H1 (cell line): ENCODE measurements at regions not wholly inside any gene's neighbourhood (a gene's known extent, or its start where the extent isn't known, plus 50 kb on each side); places are given as distances from the start of the nearest gene placed in this dataset.

ENCODE experiments used
- CTCF ChIA-PET: fragments of 300-600 bp; sonication (Branson Sonifier 250); formaldehyde crosslinking; loops from one replicate; lab custom pipeline; 2021; ENCODE audit not compliant: partially characterized antibody; lab: Charles Lee
- POLR2A ChIA-PET: fragments of 300-600 bp; sonication (Branson Sonifier 250); formaldehyde crosslinking; loops from one replicate; lab custom pipeline; 2021; ENCODE audit warnings: inconsistent platforms; ENCODE audit not compliant: partially characterized antibody; lab: Charles Lee
- DNase-seq, 2 experiments: peaks; one replicate each; pipeline versions ENCODE4 v3.0.0 to v3.0.0-alpha.2; 2010 to 2022; ENCODE audit warnings: low spot score in 2 of 2, low read depth in 1 of 2, mixed read lengths in 1 of 2
- FAIRE-seq: peaks from 2 replicates; lab custom pipeline; 2011; peaks lifted over from hg19 to GRCh38; lab: Jason Lieb, UNC
- H2AFZ ChIP-seq: 2 replicates; pipeline ENCODE4 v1.8.1; 2012; ENCODE audit warnings: low read length, inconsistent platforms
- H2AK5ac ChIP-seq: 2 replicates; pipeline ENCODE4 v1.6.1; 2013; ENCODE audit warnings: low read depth, low read length
- H2BK120ac ChIP-seq: replicated peaks from 2 replicates; pipeline ENCODE3; 2013; ENCODE audit warnings: low read depth, low read length, inconsistent platforms
- H2BK12ac ChIP-seq: 2 replicates; pipeline ENCODE4 v1.6.1; 2013; ENCODE audit warnings: low read depth, low read length
- H2BK15ac ChIP-seq: 2 replicates; pipeline ENCODE4 v1.6.1; 2013; ENCODE audit warnings: low read length
- H2BK20ac ChIP-seq: 2 replicates; pipeline ENCODE4 v1.6.1; 2013; ENCODE audit warnings: low read length
- H2BK5ac ChIP-seq: 2 replicates; pipeline ENCODE4 v1.6.1; 2013; ENCODE audit warnings: low read depth, low read length
- H3K14ac ChIP-seq: 2 replicates; pipeline ENCODE4 v1.6.1; 2013; ENCODE audit warnings: inconsistent platforms; ENCODE audit not compliant: insufficient read length
- H3K18ac ChIP-seq: 2 replicates; pipeline ENCODE4 v1.6.1; 2013; ENCODE audit warnings: low read length; ENCODE audit errors: extremely low read depth
- H3K23ac ChIP-seq: 2 replicates; pipeline ENCODE4 v1.6.1; 2013; ENCODE audit warnings: inconsistent platforms; ENCODE audit not compliant: insufficient read length
- H3K23me2 ChIP-seq: 2 replicates; pipeline ENCODE4 v1.6.1; 2013; ENCODE audit warnings: low read depth, low read length
- H3K27ac ChIP-seq: 2 replicates; pipeline ENCODE4 v1.6.1; 2011; ENCODE audit warnings: low read depth, low read length, inconsistent platforms
- H3K27me3 ChIP-seq, 4 experiments: replicated peaks in 1 of 4; 1 replicate in 1 of 4; 2 replicates in 3 of 4; pipeline versions ENCODE4 v1.6.1 to v1.8.1; 2011 to 2013; ENCODE audit warnings: low read length in 3 of 4, mild to moderate bottlenecking in 3 of 4, inconsistent platforms in 2 of 4, mixed read lengths in 2 of 4, moderate library complexity in 1 of 4; ENCODE audit not compliant: control insufficient read depth in 3 of 4, insufficient read depth in 3 of 4; ENCODE audit errors: extremely low read depth in 1 of 4
- H3K36me3 ChIP-seq, 4 experiments: 2 replicates each; pipeline versions ENCODE4 v1.6.1 to v1.8.1; 2011 to 2013; ENCODE audit warnings: mild to moderate bottlenecking in 4 of 4, low read length in 3 of 4, moderate library complexity in 2 of 4, control low read depth in 1 of 4, inconsistent platforms in 1 of 4; ENCODE audit not compliant: insufficient read depth in 4 of 4, control insufficient read depth in 2 of 4
- H3K4ac ChIP-seq: replicated peaks from 2 replicates; pipeline ENCODE3; 2013; ENCODE audit warnings: low read length, low read depth, mixed read lengths, inconsistent platforms; ENCODE audit not compliant: insufficient read length
- H3K4me1 ChIP-seq, 4 experiments: replicated peaks in 1 of 4; 1 replicate in 1 of 4; 2 replicates in 3 of 4; pipeline versions ENCODE4 v1.6.1 to v1.8.1; 2011 to 2013; ENCODE audit warnings: low read length in 3 of 4, inconsistent platforms in 2 of 4, mixed read lengths in 1 of 4; ENCODE audit not compliant: insufficient read depth in 4 of 4, control insufficient read depth in 3 of 4
- H3K4me2 ChIP-seq, 2 experiments: 2 replicates each; pipeline versions ENCODE4 v1.6.1 to v1.8.1; 2011 to 2013; ENCODE audit warnings: low read depth in 2 of 2, low read length in 2 of 2, control low read depth in 1 of 2, inconsistent platforms in 1 of 2, mild to moderate bottlenecking in 1 of 2; ENCODE audit not compliant: insufficient read depth in 1 of 2
- H3K4me3 ChIP-seq, 4 experiments: fragments of 200-600, 300-600 bp in 1 of 4; sonication (generic), shearing (Covaris generic), sonication (Bioruptor Twin) in 1 of 4; 2 replicates each; pipeline versions ENCODE4 v1.5.1 to v1.8.1; 2011 to 2016; ENCODE audit warnings: low read length in 4 of 4, low read depth in 3 of 4, control low read depth in 2 of 4, inconsistent platforms in 2 of 4, mild to moderate bottlenecking in 2 of 4, mixed read lengths in 1 of 4, moderate library complexity in 1 of 4; ENCODE audit not compliant: insufficient read depth in 2 of 4; ENCODE audit errors: extremely low read depth in 1 of 4
- H3K56ac ChIP-seq: replicated peaks from 2 replicates; pipeline ENCODE3; 2013; ENCODE audit warnings: low read depth, mild to moderate bottlenecking, mixed read lengths, low read length, inconsistent platforms; ENCODE audit not compliant: insufficient read length
- H3K79me1 ChIP-seq: 2 replicates; pipeline ENCODE4 v1.6.1; 2013; ENCODE audit warnings: low read depth, low read length, control low read depth
- H3K79me2 ChIP-seq, 2 experiments: 2 replicates each; pipeline versions ENCODE4 v1.6.1 to v1.8.1; 2012 to 2013; ENCODE audit warnings: low read length in 2 of 2, mild to moderate bottlenecking in 2 of 2, inconsistent platforms in 1 of 2; ENCODE audit not compliant: insufficient read depth in 2 of 2, control insufficient read depth in 1 of 2
- H3K9ac ChIP-seq, 4 experiments: replicated peaks in 1 of 4; 1 replicate in 1 of 4; 2 replicates in 3 of 4; pipeline versions ENCODE4 v1.6.1 to v1.8.1; 2011 to 2013; ENCODE audit warnings: low read depth in 3 of 4, low read length in 3 of 4, control low read depth in 2 of 4, mild to moderate bottlenecking in 2 of 4, moderate library complexity in 2 of 4, inconsistent platforms in 1 of 4; ENCODE audit errors: extremely low read depth in 1 of 4
- H3K9me3 ChIP-seq, 2 experiments: 2 replicates each; pipeline versions ENCODE4 v1.6.1 to v1.8.1; 2012 to 2013; ENCODE audit warnings: mild to moderate bottlenecking in 2 of 2, moderate library complexity in 2 of 2, control low read depth in 1 of 2, inconsistent platforms in 1 of 2, low read depth in 1 of 2, low read length in 1 of 2, mixed read lengths in 1 of 2; ENCODE audit not compliant: insufficient read depth in 2 of 2
- H4K20me1 ChIP-seq, 2 experiments: replicated peaks in 1 of 2; 2 replicates each; pipeline versions ENCODE3 to v1.8.1; 2011 to 2013; ENCODE audit warnings: inconsistent platforms in 2 of 2, low read length in 2 of 2, mild to moderate bottlenecking in 1 of 2; ENCODE audit not compliant: insufficient read depth in 2 of 2, control insufficient read depth in 1 of 2
- H4K5ac ChIP-seq: 2 replicates; pipeline ENCODE4 v1.6.1; 2013; ENCODE audit warnings: low read length, low read depth, mixed read lengths, inconsistent platforms; ENCODE audit not compliant: insufficient read length
- H4K8ac ChIP-seq: 2 replicates; pipeline ENCODE4 v1.8.0; 2013; ENCODE audit warnings: mild to moderate bottlenecking, moderate library complexity, low read length, inconsistent platforms; ENCODE audit not compliant: insufficient read depth; ENCODE audit errors: extremely low read depth
- H4K91ac ChIP-seq: replicated peaks from 2 replicates; pipeline ENCODE3; 2013; ENCODE audit warnings: low read length, mixed read lengths, inconsistent platforms; ENCODE audit not compliant: insufficient read length
- WGBS, 2 experiments: shearing (Covaris generic) in 1 of 2; methylation state at CpG; one replicate each; pipeline versions ENCODE4 v1.1.6 to v1.1.7; 2013 to 2015; ENCODE audit warnings: low lambda C conversion rate in 2 of 2, mixed read lengths in 2 of 2, inconsistent platforms in 1 of 2, low coverage in 1 of 2, missing lambda C conversion rate in 1 of 2; ENCODE audit not compliant: insufficient replicate concordance in 2 of 2, insufficient coverage in 1 of 2, insufficient read length in 1 of 2; ENCODE audit errors: extremely low coverage in 1 of 2, missing lambda C conversion rate in 1 of 2; 5-methylcytosine and 5-hydroxymethylcytosine counted together
- TF ChIP-seq, protein P1 (sequence below): fragments of 300-600 bp; sonication (generic); IDR thresholded peaks from 2 replicates; pipeline ENCODE4 v1.7.1; 2012; ENCODE audit warnings: low read length, moderate library complexity, mild to moderate bottlenecking, inconsistent platforms; ENCODE audit not compliant: insufficient replicate concordance

GRCh38 chr15:75136758-75137157 is 64.9 kb upstream of the C15orf39 start:
- H3K4me2 ChIP-seq = no peak overlapping the region
- peaks cover 0 to 3% of the 10 kb centered on the region in 2 experiments; a peak in 2 of 4 replicates for H3K9me3 ChIP-seq
- no peak overlapping the region for H2BK20ac ChIP-seq
- no peak for FAIRE-seq
- no peak overlapping the region for H3K23ac ChIP-seq
- no peak overlapping the region for H3K4me3 ChIP-seq
- H3K27ac ChIP-seq = no peak overlapping the region
- no peak overlapping the region for H2BK5ac ChIP-seq
- 90% methylated on average over 2 of the region's 2 CpGs; no CpG with 5 or more reads in 1 of the 2 experiments for WGBS, 2 experiments
- H3K56ac ChIP-seq = no peak overlapping the region
- H2AK5ac ChIP-seq = no peak overlapping the region
- no peak overlapping the region for H2BK120ac ChIP-seq
- no peaks in the 10 kb centered on the region for H3K36me3 ChIP-seq
- no peak overlapping the region for H3K14ac ChIP-seq
- no peak overlapping the region for H3K18ac ChIP-seq
- H4K20me1 ChIP-seq = no peaks in the 10 kb centered on the region
- no peak overlapping the region for H3K9ac ChIP-seq
- H4K91ac ChIP-seq = no peak overlapping the region
- H3K79me2 ChIP-seq = no peaks in the 10 kb centered on the region
- no peak overlapping the region for H2BK15ac ChIP-seq
- H3K27me3 ChIP-seq = no peaks in the 10 kb centered on the region
- peaks cover 0 to 4% (median 0%) of the 10 kb centered on the region in 4 experiments; a peak in 2 of 7 replicates for H3K4me1 ChIP-seq
- no peak overlapping the region for H4K5ac ChIP-seq
- no peak overlapping the region for H2AFZ ChIP-seq
- no peak overlapping the region for H3K4ac ChIP-seq
- CTCF ChIA-PET = no interaction called here
- TF ChIP-seq, protein P1, sequence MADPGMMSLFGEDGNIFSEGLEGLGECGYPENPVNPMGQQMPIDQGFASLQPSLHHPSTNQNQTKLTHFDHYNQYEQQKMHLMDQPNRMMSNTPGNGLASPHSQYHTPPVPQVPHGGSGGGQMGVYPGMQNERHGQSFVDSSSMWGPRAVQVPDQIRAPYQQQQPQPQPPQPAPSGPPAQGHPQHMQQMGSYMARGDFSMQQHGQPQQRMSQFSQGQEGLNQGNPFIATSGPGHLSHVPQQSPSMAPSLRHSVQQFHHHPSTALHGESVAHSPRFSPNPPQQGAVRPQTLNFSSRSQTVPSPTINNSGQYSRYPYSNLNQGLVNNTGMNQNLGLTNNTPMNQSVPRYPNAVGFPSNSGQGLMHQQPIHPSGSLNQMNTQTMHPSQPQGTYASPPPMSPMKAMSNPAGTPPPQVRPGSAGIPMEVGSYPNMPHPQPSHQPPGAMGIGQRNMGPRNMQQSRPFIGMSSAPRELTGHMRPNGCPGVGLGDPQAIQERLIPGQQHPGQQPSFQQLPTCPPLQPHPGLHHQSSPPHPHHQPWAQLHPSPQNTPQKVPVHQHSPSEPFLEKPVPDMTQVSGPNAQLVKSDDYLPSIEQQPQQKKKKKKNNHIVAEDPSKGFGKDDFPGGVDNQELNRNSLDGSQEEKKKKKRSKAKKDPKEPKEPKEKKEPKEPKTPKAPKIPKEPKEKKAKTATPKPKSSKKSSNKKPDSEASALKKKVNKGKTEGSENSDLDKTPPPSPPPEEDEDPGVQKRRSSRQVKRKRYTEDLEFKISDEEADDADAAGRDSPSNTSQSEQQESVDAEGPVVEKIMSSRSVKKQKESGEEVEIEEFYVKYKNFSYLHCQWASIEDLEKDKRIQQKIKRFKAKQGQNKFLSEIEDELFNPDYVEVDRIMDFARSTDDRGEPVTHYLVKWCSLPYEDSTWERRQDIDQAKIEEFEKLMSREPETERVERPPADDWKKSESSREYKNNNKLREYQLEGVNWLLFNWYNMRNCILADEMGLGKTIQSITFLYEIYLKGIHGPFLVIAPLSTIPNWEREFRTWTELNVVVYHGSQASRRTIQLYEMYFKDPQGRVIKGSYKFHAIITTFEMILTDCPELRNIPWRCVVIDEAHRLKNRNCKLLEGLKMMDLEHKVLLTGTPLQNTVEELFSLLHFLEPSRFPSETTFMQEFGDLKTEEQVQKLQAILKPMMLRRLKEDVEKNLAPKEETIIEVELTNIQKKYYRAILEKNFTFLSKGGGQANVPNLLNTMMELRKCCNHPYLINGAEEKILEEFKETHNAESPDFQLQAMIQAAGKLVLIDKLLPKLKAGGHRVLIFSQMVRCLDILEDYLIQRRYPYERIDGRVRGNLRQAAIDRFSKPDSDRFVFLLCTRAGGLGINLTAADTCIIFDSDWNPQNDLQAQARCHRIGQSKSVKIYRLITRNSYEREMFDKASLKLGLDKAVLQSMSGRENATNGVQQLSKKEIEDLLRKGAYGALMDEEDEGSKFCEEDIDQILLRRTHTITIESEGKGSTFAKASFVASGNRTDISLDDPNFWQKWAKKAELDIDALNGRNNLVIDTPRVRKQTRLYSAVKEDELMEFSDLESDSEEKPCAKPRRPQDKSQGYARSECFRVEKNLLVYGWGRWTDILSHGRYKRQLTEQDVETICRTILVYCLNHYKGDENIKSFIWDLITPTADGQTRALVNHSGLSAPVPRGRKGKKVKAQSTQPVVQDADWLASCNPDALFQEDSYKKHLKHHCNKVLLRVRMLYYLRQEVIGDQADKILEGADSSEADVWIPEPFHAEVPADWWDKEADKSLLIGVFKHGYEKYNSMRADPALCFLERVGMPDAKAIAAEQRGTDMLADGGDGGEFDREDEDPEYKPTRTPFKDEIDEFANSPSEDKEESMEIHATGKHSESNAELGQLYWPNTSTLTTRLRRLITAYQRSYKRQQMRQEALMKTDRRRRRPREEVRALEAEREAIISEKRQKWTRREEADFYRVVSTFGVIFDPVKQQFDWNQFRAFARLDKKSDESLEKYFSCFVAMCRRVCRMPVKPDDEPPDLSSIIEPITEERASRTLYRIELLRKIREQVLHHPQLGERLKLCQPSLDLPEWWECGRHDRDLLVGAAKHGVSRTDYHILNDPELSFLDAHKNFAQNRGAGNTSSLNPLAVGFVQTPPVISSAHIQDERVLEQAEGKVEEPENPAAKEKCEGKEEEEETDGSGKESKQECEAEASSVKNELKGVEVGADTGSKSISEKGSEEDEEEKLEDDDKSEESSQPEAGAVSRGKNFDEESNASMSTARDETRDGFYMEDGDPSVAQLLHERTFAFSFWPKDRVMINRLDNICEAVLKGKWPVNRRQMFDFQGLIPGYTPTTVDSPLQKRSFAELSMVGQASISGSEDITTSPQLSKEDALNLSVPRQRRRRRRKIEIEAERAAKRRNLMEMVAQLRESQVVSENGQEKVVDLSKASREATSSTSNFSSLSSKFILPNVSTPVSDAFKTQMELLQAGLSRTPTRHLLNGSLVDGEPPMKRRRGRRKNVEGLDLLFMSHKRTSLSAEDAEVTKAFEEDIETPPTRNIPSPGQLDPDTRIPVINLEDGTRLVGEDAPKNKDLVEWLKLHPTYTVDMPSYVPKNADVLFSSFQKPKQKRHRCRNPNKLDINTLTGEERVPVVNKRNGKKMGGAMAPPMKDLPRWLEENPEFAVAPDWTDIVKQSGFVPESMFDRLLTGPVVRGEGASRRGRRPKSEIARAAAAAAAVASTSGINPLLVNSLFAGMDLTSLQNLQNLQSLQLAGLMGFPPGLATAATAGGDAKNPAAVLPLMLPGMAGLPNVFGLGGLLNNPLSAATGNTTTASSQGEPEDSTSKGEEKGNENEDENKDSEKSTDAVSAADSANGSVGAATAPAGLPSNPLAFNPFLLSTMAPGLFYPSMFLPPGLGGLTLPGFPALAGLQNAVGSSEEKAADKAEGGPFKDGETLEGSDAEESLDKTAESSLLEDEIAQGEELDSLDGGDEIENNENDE = no peak
- TF ChIP-seq, all 59 proteins: peak for 0
- POLR2A ChIA-PET = no interaction called here
- no peak for DNase-seq
- Histone ChIP-seq H4K8ac (no peak overlapping the region), H2BK12ac (no peak overlapping the region), H3K23me2 (no peaks in the 10 kb centered on the region), H3K79me1 (no peaks in the 10 kb centered on the region)
